NCI-H1694 (cell line): ENCODE measurements at regions not wholly inside any gene's neighbourhood (a gene's known extent, or its start where the extent isn't known, plus 50 kb on each side); places are given as distances from the start of the nearest gene placed in this dataset.

Experiments
- DNase-seq: peaks from one replicate; lab custom pipeline; 2025; lab: John Stamatoyannopoulos, UW

DNA sequence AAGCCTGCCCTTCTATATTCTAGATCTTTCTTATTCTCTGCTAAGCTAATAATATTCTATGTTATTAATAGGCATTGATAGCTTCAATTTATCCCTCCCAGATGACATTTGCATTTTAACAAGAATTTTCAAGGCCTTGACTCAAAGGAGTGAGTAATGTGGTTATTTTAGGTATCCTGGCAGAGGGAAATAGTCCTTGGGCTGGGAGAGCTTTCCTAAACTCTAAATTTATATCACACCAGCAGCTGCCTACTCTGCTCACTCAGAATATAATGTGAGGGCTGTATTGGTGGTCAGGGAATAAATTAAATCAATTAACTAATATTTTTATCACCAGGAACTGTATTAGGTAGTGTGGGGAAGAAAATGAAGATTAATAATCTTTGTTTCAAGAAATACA is 74.8 kb upstream of the ADAM23 start:
- no peak for DNase-seq

DNA sequence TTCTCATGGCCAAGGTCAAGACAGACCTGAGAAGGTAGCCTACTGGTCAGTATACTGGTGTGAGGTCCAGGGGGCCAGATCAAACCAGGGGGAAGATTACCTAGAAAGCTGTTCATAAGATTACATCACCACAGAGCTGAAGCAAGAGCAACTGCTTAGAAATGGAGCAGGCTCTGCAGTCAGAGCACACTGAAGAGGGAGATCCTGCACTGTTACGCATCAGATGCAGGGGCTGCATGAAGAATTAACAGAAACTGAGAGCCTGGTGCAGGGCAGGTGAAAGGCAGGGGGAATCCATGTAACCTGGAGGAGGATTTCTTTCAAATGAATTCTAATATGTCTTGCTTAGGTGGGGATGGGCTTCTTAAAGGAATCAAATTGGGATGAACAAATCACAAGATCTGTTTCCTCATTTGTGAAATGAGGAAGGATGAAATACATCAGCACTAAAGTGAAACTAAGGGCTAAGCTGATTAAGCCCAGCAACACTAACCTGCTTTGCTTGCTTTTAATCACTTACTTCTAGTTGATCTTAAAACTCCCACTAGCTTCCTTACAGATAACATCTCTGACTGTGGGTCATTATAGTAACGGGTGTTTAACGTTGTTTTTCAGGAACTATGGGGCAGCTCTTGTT is 74.3 kb upstream of the ADAM23 start:
- no peak for DNase-seq

DNA sequence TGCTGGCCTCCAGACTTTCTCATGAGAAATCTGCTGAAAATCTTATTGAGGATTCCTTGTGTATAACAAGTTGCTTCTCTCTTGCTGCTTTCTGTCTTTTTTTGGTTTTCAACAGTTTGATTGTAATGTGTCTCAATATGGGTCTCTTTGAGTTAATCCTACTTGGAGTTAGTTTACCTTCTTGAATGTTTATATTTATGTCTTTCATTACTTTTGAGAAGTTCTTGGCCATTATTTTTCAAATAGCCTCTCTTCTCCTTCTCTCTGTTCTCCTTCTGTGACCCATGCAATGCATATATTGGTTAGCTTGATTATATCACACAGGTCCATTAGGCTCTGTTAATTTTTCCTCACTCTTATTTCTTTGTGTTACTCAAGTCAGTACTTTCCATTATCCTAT is 67.4 kb upstream of the ADAM23 start:
- no peak for DNase-seq

DNA sequence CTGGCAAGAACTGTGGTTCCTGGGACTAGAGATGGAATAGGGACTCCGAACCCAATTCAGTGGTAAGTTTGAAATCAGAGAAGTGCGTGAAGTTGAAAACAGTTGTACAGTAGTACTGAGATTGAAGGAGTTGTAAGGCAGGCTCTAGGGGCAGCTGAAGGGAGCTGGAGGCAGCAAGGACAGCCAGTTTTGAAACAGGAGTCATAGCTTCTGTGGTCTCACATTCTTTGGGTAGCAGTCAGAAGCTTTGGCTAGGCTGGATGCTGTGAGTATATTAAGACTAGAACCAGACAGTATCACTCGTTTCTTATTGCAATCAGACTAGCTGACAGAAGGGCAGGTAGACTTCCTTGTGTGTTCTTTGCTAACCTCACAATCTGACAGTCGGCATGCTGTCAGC is 64.5 kb upstream of the ADAM23 start:
- no peak for DNase-seq

DNA sequence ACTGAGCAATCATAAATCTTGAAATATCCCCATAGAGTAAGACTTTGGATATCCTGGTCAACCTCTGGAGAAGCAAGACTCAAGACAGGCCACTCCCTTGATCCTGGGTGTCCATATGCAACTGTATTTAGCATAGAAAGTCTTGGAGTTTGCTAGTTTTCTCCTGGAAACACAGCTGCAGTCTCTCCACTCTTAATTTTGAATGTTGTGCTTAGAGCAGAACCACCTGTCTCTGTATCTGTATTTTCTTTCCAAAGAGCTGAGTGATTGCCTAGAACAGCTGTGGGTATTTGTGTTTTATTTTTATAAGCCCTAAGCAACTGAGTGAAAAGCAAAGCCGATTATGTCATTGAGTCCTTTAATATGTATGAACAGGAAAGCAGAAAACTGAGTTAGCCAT is 64.1 kb upstream of the ADAM23 start:
- peak; percentile 18 for DNase-seq

DNA sequence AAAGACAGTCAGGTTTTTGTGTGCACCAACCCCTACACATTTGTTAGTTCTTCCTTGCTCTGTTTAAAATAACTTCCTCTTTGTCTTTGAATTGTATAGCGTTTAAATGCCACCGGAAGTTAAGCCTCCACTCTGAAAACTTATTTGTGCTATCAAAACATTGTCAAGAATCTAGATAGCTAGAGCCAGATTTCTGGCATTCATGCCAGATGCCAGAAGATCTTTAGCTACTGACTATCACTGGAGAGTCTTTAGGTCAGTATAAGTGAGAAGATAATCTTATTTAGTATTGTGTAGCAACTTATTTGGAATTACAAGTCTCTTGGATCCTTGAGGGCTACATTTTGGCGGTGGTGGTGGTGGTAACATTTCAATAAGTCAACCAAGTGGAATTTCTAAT is 63.4 kb upstream of the ADAM23 start:
- DNase-seq: no peak

DNA sequence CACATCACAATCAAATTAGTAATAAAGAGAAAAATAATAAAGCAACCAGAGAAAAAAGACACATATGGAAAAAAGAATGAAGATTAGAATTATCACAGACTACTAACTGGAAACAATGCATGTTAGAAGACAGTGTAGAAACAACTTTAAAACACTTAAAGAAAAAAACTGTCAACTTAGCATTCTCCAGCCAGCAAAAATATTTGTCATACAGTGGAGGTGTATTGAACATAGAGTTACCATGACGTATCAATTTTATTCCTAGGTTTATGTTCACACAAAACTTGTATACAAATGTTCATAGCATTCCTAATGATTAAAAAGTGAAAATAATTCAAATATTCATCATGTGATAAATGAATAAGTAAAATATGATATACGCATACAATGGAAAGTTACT is 61.5 kb upstream of the ADAM23 start:
- no peak for DNase-seq

DNA sequence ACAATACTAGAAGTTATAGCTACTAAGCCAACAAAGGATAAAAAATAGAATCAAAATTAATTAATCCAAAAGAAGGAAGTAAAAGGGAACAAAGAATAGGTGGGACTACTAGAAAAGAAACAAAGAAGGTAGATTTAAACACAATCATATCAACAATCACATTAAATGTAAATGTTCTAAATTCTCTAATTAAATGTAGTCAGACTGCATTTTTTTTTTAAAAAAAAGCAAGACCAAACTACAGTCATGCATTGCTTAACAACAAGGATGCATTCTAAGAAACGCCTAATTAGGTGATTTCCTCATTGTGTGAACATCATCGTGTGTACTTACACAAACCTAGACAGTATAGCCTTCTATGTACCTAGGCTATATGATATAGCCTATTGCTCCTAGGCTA is 59.7 kb upstream of the ADAM23 start:
- no peak for DNase-seq

DNA sequence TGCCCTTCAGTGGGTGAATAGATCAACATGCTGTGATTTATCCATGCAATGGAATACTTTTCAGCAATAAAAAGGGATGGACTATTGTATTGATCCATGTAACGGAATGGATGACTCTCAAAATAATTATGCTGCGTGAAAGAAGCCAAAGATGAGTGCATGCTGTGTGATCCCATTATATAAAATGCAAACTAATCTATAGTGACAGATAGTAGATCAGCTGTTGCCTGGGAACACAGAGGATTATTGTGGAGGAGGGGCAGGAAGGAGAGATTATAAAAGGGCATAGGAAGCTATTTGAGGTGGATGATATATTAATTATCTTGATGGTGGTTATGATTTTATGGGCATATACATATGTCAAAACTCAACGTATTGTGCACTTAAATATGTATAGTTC is 55.5 kb upstream of the ADAM23 start:
- DNase-seq: no peak

DNA sequence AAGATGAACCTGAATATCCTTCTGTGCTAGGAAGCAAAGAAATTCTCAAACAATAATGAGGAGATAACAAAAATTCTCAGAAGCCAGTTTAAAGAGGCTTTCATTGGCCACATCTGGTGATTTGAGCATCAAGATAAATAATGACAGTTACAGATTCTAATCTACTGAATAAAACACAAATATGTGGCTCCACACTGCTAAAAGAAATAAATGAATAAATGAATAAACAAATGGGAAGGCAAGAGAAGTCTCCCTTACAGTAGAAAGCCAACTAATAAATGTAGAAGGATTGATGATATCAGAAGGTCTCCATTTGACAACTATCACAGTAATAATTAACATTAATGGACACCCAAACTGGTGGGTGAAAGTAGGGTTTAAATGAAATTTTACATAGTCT is 54.6 kb upstream of the ADAM23 start:
- no peak for DNase-seq

DNA sequence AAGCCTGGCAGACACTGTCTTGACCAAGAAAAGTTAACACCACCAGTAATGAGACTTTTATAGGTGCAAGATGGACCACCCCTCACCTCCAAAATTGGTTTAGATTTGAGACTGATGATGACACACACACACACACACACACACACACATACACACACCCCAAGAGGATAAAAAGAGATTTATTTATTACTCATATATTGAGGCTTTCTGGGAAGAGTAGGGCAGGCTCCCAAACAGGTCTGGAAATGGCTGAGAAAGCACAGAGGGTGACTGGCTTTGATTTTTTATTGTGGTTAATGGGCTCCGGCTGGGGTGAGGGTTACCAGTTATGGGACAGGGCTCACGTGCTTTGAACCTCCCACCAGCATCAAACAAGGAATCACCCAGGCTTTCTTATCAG is 54.2 kb upstream of the ADAM23 start:
- no peak for DNase-seq

DNA sequence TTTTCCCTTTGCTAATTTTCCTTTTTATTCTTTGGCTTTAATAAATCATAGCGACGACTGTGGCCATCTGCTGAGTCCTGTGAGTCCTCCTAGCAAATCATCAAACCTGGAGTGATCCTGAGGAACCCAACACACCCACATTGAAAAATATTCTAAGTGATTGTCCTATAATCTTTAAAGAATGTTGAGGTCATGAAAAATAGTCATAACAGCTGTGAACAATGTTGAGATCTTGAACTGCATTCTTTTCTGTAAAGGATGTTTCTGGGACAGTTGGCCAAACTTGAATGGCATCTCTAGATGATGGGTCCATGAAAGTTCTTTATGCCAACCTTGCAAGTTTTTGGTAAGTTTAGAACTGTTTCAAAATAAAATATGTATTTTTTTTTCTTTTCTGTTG is 53.2 kb upstream of the ADAM23 start:
- DNase-seq: no peak

DNA sequence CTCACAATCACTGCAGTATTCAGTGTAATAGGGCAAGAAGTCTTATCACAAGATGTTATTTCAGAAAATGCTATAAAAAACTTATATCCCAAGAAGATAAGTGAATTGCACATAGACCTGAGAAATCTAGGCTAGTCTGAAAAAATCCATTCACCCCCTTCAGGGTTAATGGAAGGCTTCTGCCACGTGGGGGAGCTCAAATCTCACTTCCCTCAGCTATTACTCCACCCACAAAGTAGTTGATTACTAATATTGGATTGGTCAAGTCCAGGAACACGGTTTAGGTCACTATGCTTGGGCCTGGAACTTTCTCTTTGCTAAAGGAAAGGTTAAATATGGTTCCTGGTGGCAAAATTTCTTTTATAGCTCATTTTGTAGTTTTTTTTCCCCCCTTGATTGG is 51.2 kb upstream of the ADAM23 start:
- DNase-seq: peak; percentile 26
